ENCODE measurements at regions not wholly inside any gene's neighbourhood (a gene's known extent, or its start where the extent isn't known, plus 50 kb on each side); places are given as distances from the start of the nearest gene placed in this dataset.

DNA sequence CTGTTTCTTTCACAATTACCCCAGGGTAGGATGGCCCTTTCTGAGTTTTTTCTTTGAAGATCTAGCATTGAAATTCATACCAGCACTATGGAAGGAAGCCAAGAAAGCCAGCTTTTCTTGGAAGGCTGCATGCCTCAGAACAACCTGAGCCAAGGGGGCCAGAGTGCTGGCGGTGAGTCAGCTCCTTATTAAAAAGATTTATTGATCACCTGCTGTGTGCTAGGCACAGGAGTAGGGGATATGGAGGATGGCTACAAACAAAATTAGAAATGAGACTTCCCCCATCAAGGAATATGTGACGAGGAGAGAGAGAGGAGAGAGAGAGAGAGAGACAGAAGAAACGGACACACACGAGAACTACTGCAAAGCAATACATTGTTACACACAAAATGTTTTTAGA is 184.6 kb upstream of the PUM3 start:
- intact Hi-C loops (cut with DNase I) = no loop called here
- no peak for TF ChIP-seq POLR2A (IDR thresholded peaks at IDR 0.05)
- TF ChIP-seq, protein P1, sequence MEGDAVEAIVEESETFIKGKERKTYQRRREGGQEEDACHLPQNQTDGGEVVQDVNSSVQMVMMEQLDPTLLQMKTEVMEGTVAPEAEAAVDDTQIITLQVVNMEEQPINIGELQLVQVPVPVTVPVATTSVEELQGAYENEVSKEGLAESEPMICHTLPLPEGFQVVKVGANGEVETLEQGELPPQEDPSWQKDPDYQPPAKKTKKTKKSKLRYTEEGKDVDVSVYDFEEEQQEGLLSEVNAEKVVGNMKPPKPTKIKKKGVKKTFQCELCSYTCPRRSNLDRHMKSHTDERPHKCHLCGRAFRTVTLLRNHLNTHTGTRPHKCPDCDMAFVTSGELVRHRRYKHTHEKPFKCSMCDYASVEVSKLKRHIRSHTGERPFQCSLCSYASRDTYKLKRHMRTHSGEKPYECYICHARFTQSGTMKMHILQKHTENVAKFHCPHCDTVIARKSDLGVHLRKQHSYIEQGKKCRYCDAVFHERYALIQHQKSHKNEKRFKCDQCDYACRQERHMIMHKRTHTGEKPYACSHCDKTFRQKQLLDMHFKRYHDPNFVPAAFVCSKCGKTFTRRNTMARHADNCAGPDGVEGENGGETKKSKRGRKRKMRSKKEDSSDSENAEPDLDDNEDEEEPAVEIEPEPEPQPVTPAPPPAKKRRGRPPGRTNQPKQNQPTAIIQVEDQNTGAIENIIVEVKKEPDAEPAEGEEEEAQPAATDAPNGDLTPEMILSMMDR (IDR thresholded peaks at IDR 0.05) = no peak
- no peak for TF ChIP-seq POLR2AphosphoS5 (IDR thresholded peaks at IDR 0.05; ENCODE audit: insufficient read depth in 1 of 2, low read depth in 1 of 2)
- no peaks in the 10 kb centered on the region for H3K9me3 ChIP-seq

DNA sequence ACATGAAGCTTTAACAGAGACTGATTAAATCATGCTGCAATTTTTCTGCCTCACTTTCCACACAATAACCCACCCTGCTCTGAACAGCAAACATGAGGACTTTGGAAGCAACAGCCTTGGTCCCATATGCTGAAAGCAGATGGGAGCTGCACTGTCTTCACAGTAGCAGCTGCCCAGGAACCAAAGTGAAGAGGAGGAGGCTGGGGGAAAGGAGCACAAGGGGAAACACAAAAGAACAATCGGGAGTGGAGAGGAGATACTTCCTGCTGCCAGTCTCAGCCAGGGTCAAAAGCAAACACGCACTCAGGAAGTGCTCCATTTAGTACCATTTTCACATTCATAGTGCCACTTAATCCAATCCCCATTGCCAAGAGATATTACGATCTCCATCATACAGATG is 183.3 kb upstream of the PUM3 start:
- Histone ChIP-seq H3K27me3 (no peaks in the 10 kb centered on the region), H3K9me3 (no peaks in the 10 kb centered on the region), H3K27ac (no peak overlapping the region), H3K4me3 (no peak overlapping the region), H3K36me3 (no peaks in the 10 kb centered on the region), H3K4me1 (no peaks in the 10 kb centered on the region)
- intact Hi-C loops (cut with DNase I) = no loop called here
- no peak for TF ChIP-seq POLR2A (IDR thresholded peaks at IDR 0.05)
- TF ChIP-seq, protein P1 (IDR thresholded peaks at IDR 0.05) = no peak
- TF ChIP-seq POLR2AphosphoS5 (IDR thresholded peaks at IDR 0.05; ENCODE audit: insufficient read depth in 1 of 2, low read depth in 1 of 2) = no peak
- no peak for DNase-seq (ENCODE audit: extremely low spot score in 2 of 2)

More for the DNA sequence above, 184.6 kb upstream of the PUM3 start:
- Histone ChIP-seq H3K4me1 (no peaks in the 10 kb centered on the region), H3K36me3 (no peaks in the 10 kb centered on the region), H3K4me3 (no peak overlapping the region), H3K27ac (no peak overlapping the region), H3K27me3 (no peaks in the 10 kb centered on the region)
- DNase-seq (ENCODE audit: extremely low spot score in 2 of 2) = no peak

DNA sequence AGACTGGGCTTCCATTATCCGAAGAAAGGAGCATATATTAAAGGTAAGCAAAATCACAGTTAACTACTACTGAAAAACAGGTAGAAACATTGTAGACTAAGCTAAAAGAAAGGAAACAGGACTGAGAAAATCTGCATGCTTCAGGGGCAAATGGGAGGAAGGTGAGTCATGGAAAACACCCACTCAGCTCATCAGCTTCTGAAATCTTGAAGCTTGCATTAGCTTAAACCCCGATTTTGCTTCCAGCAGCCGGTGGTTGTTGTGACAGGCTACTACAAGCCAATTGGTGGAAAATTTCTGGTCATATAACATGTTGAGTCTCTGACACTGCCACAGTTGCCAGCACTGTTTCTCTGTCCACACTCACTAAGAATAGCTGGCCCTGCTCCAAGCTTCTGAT is 179.6 kb upstream of the PUM3 start:
- H3K36me3 ChIP-seq = no peaks in the 10 kb centered on the region
- no peak overlapping the region for H3K27ac ChIP-seq
- intact Hi-C loops (cut with DNase I) = no loop called here
- TF ChIP-seq POLR2A (IDR thresholded peaks at IDR 0.05) (no peak), POLR2AphosphoS5 (IDR thresholded peaks at IDR 0.05; ENCODE audit: insufficient read depth in 1 of 2, low read depth in 1 of 2) (no peak)
- TF ChIP-seq, protein P1 (IDR thresholded peaks at IDR 0.05) = no peak
- no peaks in the 10 kb centered on the region for H3K4me1 ChIP-seq
- H3K4me3 ChIP-seq = no peak overlapping the region
- H3K27me3 ChIP-seq = no peaks in the 10 kb centered on the region
- no peak for DNase-seq (ENCODE audit: extremely low spot score in 2 of 2)
- no peaks in the 10 kb centered on the region for H3K9me3 ChIP-seq

DNA sequence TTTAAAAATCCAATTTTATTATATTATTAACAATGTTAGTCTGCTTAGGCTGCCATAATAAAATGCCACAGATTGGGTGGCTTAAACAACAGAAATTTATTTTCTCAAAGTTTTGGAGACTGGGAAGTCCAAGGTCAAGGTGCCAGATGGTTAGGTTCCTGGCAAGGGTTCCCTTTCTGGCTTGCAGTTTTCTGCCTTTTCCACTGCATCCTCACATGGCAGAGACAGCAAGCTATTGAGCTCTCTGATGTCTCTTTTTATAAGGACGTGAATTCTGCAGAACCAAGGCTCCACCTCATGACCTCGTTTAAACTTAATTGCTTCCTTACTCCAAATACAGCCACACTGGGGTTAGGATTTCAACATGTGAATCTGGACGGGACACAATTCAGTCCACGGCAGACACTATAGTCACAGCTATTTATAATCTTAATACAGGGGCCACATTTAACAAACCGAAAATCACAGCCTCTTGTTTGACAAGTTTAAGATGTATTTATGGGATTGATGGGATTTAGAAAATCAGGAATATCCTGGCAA is 174.9 kb upstream of the PUM3 start:
- Histone ChIP-seq H3K9me3 (no peaks in the 10 kb centered on the region), H3K27me3 (no peaks in the 10 kb centered on the region), H3K27ac (no peak overlapping the region), H3K4me3 (no peak overlapping the region), H3K36me3 (no peaks in the 10 kb centered on the region), H3K4me1 (no peaks in the 10 kb centered on the region)
- intact Hi-C loops (cut with DNase I) = no loop called here
- no peak for DNase-seq (ENCODE audit: extremely low spot score in 2 of 2)
- no peak for TF ChIP-seq POLR2AphosphoS5 (IDR thresholded peaks at IDR 0.05; ENCODE audit: insufficient read depth in 1 of 2, low read depth in 1 of 2)
- TF ChIP-seq, protein P1 (IDR thresholded peaks at IDR 0.05) = no peak
- TF ChIP-seq POLR2A (IDR thresholded peaks at IDR 0.05) = no peak

DNA sequence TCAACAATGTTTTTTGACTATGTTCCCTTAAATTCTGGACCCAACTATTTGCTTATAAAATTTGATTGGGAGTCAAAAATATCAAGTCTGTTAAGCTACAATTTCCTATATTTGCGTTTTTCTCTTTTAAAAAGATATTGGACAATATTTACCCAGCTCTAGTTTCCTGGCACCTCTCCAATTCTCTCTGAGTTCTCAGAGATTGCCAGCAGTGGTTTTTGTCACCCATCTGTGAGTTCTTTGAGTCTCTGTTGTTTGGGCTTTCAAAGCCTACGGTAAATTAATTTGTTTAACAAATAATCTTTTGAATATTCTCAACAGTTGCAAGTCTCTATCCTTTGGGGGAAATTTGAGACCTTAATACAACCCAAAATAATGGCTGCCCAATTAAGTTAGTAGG is 174.2 kb upstream of the PUM3 start:
- Histone ChIP-seq H3K27me3 (no peaks in the 10 kb centered on the region), H3K4me1 (no peaks in the 10 kb centered on the region), H3K36me3 (no peaks in the 10 kb centered on the region), H3K4me3 (no peak overlapping the region), H3K9me3 (no peaks in the 10 kb centered on the region), H3K27ac (no peak overlapping the region)
- no peak for DNase-seq (ENCODE audit: extremely low spot score in 2 of 2)
- intact Hi-C loops (cut with DNase I) = no loop called here
- no peak for TF ChIP-seq POLR2A (IDR thresholded peaks at IDR 0.05)
- no peak for TF ChIP-seq POLR2AphosphoS5 (IDR thresholded peaks at IDR 0.05; ENCODE audit: insufficient read depth in 1 of 2, low read depth in 1 of 2)

All from vagina (tissue), 2 donors.